ENCODE measurements at regions not wholly inside any gene's neighbourhood (a gene's known extent, or its start where the extent isn't known, plus 50 kb on each side); places are given as distances from the start of the nearest gene placed in this dataset.

GRCh38 chr11:131160846-131161245 lies 209.6 kb upstream of the NTM start:
- TF ChIP-seq, protein P1, sequence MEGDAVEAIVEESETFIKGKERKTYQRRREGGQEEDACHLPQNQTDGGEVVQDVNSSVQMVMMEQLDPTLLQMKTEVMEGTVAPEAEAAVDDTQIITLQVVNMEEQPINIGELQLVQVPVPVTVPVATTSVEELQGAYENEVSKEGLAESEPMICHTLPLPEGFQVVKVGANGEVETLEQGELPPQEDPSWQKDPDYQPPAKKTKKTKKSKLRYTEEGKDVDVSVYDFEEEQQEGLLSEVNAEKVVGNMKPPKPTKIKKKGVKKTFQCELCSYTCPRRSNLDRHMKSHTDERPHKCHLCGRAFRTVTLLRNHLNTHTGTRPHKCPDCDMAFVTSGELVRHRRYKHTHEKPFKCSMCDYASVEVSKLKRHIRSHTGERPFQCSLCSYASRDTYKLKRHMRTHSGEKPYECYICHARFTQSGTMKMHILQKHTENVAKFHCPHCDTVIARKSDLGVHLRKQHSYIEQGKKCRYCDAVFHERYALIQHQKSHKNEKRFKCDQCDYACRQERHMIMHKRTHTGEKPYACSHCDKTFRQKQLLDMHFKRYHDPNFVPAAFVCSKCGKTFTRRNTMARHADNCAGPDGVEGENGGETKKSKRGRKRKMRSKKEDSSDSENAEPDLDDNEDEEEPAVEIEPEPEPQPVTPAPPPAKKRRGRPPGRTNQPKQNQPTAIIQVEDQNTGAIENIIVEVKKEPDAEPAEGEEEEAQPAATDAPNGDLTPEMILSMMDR (IDR thresholded peaks at IDR 0.05; ENCODE audit: insufficient read depth, low read depth, low read length), result no peak

DNA sequence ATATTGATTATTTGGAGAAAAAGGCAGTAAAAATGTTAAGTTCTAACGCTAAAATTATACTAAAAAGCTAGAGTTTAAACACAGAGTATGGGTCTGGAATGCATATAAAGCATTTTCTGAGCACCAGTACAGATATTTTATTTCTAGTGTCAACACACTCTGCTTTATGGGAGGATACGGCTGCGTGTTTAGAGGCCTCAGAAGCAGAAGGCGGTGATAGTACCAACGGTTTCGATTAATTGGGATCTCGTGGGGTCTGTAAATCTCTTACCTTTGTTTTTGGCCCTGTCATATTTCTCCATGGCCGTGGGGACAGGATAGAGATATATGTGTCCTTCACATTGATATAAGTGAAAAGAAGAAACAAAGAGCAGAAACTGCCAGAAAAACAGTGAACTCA lies 206.8 kb upstream of the NTM start:
- DNase-seq (ENCODE audit: low read depth), result no peak
- H3K4me3 ChIP-seq (ENCODE audit: low read depth, low read length), result no peak overlapping the region
- CTCF ChIA-PET, result interaction anchor here (1.4 kb wide), 1 partner anchor 511 kb away, joined by 4 read pairs; no protein-coding TSS in a partner anchor
- TF ChIP-seq, protein P1 (IDR thresholded peaks at IDR 0.05; ENCODE audit: insufficient read depth, low read depth, low read length), result no peak
- no peaks in the 10 kb centered on the region for H3K36me3 ChIP-seq (ENCODE audit: control insufficient read depth, insufficient read depth, low read length)
- H3K27me3 ChIP-seq (ENCODE audit: control insufficient read depth, insufficient read depth, low read length), result no peaks in the 10 kb centered on the region
- POLR2A ChIA-PET, result no interaction called here

More at GRCh38 chr11:131160846-131161245, 209.6 kb upstream of the NTM start:
- Histone ChIP-seq H3K36me3 (ENCODE audit: control insufficient read depth, insufficient read depth, low read length) (no peaks in the 10 kb centered on the region), H3K4me3 (ENCODE audit: low read depth, low read length) (no peak overlapping the region), H3K27me3 (ENCODE audit: control insufficient read depth, insufficient read depth, low read length) (no peaks in the 10 kb centered on the region)
- DNase-seq (ENCODE audit: low read depth), result no peak
- ChIA-PET POLR2A (no interaction called here), CTCF (no interaction called here)

DNA sequence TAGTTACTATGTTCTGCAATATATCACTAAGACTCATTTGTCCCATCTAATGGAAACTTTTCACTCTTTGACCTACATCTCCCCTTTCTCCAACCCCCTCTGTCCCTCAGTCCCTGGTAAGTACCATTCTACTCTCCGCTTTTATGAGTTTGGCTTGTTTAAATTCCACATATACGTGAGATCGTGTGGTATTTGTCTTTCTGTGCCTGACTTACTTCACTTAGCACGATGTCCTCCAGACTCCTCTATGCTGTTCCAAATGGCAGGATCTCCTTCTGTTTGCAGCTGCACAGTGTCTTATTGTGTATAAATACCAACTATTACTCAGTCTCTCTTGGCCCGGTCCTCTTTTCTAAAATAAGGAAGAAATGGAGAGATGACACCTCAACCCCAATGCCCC lies 205.4 kb upstream of the NTM start:
- TF ChIP-seq, protein P1 (IDR thresholded peaks at IDR 0.05; ENCODE audit: insufficient read depth, low read depth, low read length), result no peak
- ChIA-PET POLR2A (no interaction called here), CTCF (no interaction called here)
- no peaks in the 10 kb centered on the region for H3K36me3 ChIP-seq (ENCODE audit: control insufficient read depth, insufficient read depth, low read length)
- H3K27me3 ChIP-seq (ENCODE audit: control insufficient read depth, insufficient read depth, low read length), result no peaks in the 10 kb centered on the region
- no peak for DNase-seq (ENCODE audit: low read depth)
- no peak overlapping the region for H3K4me3 ChIP-seq (ENCODE audit: low read depth, low read length)

GRCh38 chr11:131168839-131169713 lies 201.3 kb upstream of the NTM start:
- no peak overlapping the region for H3K4me3 ChIP-seq (ENCODE audit: low read depth, low read length)
- CTCF ChIA-PET, result no interaction called here
- TF ChIP-seq, protein P1 (IDR thresholded peaks at IDR 0.05; ENCODE audit: insufficient read depth, low read depth, low read length), result no peak
- POLR2A ChIA-PET, result no interaction called here
- DNase-seq (ENCODE audit: low read depth), result no peak
- H3K27me3 ChIP-seq (ENCODE audit: control insufficient read depth, insufficient read depth, low read length), result no peaks in the 10 kb centered on the region
- H3K36me3 ChIP-seq (ENCODE audit: control insufficient read depth, insufficient read depth, low read length), result no peaks in the 10 kb centered on the region

DNA sequence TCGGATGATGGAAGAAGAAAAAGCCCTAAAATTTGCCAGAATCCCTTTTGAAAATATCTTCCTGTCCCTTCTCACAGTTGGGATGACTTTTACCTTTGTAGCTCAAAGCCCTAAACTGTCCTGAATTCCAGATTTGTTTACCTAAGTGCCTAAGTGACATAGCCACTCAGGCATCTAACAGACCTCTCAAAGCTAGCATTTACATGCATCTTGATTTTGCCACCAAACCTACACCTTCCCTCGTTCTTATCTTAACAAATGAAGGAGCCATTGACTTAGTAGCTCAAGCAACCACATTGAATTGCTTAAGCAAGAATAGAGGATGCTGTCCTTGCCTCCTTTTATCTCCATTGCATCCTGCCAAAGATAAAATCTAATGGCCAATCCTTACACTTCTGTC lies 198.4 kb upstream of the NTM start:
- H3K4me3 ChIP-seq (ENCODE audit: low read depth, low read length), result no peak overlapping the region
- TF ChIP-seq, protein P1 (IDR thresholded peaks at IDR 0.05; ENCODE audit: insufficient read depth, low read depth, low read length), result no peak
- POLR2A ChIA-PET, result no interaction called here
- DNase-seq (ENCODE audit: low read depth), result no peak
- no peaks in the 10 kb centered on the region; the same call in 1 of the 2 replicates for H3K27me3 ChIP-seq (ENCODE audit: control insufficient read depth, insufficient read depth, low read length)
- H3K36me3 ChIP-seq (ENCODE audit: control insufficient read depth, insufficient read depth, low read length), result no peaks in the 10 kb centered on the region
- CTCF ChIA-PET, result interaction anchor here (1.9 kb wide), 1 partner anchor 107 kb away, joined by 6 read pairs; no protein-coding TSS in a partner anchor
